ENCODE measurements at regions not wholly inside any gene's neighbourhood (a gene's known extent, or its start where the extent isn't known, plus 50 kb on each side); places are given as distances from the start of the nearest gene placed in this dataset.

DNA sequence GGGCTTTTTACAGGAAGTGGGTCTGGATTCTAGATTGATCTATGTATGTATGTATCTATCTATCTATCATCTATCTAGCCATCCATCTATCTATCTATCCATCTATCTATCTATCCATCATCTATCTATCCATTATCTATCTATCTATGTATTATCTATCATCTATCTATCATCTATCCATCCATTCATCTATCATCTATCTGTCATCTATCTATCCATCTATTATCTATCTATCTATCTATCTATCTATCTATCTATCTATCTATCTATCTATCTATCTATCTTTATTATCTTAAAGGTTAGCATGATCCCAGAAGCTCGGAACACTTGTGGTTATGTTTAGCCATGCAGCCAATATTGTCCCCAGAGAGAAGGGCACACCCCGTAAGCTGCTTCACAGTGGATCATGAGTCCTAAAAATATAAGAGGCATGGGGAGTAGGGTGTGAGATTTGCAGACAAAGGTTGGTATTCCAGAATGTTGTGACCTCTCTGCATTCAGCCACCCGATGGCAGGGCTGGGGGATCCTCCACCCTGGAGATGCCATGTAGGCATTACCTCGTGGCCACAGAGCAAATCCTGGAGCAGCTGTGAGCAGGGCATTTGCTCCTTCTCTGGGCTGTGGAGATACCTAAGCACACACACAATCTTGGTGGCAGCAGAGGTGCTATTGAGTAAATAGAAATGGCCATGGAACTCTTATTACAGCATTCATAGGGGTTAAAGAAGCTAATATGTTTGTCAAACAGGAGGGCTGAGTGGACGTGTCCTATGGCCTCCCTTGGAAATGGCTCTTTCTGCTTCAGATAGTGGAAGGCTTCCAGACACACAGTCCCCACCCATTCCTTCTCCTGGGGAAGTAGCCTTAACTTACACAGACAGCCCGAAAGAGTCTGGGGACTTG, 310.0 kb upstream of the TSHZ3 start:
- DNase-seq (ENCODE audit: low read depth, low spot score) = no peak

DNA sequence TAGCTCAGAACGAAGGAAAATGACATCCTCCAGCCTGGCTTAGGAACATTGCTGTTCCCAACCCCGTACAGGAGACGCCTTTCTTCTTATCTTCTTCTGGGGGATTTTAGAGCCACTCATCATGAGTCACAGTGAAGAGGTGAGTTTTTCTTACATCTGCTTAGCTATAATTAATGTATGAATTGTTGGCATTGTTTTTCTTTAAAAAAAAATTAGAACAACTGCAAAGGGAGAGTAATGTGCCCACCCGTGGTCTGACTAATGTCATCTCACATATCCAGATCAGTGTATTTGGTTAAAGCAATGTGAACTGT, 310.6 kb upstream of the TSHZ3 start:
- no peak for DNase-seq (ENCODE audit: low read depth, low spot score)

DNA sequence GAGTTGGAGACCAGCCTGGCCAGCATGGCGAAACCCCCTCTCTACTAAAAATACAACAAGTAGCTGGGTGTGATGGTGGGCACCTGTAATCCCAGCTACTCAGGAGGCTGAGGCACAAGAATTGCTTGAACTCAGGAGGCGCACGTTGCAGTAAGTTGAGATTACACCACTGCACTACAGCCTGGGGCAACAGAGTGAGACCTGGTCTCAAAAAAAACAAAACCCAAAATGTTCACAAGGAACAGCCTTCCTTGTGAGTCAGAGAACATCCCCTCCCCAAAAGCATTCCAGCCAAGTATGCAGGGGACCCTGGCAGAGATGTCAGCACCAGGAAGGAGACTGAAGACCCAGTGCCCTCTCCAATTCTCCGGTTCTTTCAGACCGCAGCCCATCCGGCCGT, 314.9 kb upstream of the TSHZ3 start:
- no peak for DNase-seq (ENCODE audit: low read depth, low spot score)

DNA sequence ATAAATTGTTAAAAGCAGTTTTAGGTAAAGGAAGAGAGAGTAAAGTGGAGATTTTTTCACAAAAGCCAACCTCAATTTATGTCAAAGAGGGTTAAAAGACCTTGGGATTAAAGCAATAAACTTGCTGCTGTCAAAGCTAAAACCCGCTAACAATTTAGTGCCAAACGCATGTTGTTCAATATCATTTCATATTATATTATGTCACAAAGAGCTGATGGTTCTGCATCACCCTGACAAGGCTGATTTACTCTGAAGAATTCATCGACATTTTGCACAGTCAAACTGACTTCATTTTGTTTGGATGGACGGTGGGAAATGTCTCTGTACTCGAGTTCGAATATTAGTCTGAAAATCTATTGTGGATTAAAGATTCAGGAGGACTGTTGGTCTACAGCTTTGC, 315.8 kb upstream of the TSHZ3 start:
- DNase-seq (ENCODE audit: low read depth, low spot score) = no peak

DNA sequence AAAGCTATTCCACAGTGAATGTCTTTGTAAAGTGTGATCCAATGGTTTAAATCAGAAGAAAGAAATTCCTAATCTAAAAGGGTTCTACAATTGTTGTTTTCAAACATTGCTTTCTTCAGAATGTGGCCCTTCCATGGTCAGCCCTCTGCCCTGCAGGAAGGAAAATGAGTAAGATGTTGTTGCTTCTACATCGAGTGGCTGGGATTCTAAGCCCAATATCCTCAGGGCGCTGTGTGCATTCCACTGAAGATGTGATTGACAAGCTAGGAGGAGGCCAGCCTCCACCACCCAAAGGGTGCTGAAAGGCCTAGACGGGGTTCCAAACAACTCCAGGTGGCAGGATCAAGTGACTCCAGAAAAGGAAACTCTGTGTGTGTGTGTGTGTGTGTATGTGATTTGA, 316.9 kb upstream of the TSHZ3 start:
- no peak for DNase-seq (ENCODE audit: low read depth, low spot score)

DNA sequence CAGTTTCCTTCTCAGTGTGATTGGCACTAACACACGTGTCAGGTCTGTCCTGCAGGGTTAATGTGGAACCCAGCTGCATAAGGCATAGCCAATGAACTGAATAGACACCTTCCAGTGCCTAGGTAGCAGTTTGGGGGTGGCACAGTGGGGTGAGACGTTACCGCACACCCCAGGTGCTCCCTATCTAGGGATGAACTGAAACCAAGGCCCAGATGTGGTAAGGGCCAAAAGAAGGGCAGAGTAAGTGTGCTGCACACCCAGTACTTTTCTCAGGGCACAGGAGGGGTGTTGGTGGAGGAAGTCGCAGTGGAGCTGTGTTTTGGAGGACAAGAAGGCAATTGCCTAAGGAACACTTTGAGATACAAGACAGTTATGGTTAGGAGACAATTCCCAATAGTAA, 317.9 kb upstream of the TSHZ3 start:
- DNase-seq (ENCODE audit: low read depth, low spot score) = no peak

DNA sequence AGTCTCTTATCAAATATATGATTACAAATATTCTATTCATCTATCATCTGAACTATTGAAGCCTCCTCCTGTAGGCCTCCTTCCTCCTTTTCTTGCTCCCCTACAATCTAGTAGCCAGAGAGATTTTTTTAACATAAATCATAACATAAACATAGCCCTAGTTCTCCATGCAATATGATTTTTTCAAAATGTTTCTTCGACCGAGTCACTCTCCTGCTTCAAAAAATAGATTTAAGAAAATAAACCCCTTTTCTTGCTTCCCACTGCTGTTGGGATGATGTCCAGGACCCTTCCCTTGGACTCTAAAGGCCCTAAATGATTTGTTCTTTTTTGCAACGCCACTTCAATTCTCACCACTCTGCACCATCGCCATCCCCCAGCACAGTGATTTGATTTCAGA, 319.7 kb upstream of the TSHZ3 start:
- no peak for DNase-seq (ENCODE audit: low read depth, low spot score)

DNA sequence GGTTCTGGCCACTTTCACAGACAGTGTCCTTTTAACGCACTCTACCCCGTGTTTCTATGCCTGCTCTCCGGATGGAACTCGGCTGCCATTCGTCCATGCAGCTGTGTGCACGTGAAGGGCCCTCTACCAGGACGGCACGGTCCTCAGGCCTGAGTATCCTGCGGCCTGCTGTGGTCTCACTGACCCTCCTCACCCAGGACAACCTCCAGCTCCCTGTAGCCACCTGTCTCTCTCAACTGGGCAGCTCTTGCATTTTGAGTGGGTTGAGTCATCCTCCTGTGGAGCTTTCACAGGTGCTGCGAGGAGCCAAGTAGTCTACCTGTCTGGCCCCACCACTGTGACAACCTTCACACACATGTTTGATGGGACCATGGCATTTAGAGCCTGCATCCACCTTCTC, 321.7 kb upstream of the TSHZ3 start:
- DNase-seq (ENCODE audit: low read depth, low spot score) = no peak

DNA sequence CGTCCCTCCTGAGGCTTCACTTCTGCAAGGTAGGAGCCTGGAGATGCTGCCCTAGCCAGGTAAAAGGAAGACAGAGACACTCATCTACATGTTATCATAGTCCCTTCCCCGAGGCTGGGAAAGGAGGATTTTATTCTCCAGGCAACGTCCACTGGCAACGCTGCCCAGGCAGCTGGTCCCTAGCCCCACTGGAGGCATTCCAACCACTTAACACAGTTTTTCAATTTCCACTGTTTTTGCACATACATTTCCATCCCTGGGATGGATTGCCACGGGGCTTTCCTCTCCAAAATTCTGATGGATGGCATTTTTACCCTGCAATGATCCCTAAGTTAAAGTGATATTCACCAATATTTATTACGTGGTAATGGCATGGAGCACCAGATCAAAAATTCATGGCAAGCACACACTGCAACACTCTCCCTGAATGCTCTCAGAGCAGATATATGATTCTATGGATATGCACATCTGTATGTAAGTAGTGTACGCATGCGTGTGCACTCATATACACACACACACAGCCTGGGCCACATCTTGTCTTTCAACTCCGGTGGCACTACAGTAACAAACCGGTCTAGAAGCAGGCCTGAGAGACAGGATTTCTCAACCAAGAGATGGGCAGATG, 322.3 kb upstream of the TSHZ3 start:
- no peak for DNase-seq (ENCODE audit: low read depth, low spot score)

DNA sequence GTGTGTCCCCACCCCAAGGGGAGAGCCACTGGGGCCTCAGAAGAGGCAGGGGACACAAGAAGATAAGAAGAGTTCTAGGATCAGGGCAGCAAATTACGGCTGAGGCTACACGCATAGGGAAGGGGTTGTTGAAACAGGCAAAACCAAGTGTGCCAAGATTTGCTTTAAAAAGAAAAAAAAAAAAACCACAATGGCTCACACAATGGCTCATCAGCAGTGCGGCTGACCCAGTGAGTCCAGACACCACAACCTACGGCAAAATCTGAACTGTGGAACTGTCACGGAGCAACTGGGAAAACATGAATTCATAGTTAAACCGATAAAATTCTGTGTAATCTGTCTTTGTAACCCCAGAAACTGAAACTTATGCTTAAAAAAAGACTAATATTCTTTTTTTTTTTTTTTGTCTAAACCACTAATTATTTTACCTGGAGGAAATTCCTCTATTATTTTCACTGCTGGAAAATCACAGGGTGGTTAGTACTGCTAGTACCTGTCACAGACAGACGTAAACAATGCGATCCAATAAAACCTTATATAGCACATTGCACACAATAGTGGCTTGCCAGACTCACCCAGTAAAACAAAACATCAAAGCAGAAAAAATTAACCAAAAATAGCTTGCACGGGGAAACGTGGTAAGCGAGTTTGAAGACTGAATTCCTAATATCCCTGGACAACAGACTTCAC, 325.4 kb upstream of the TSHZ3 start:
- no peak for DNase-seq (ENCODE audit: low read depth, low spot score)

DNA sequence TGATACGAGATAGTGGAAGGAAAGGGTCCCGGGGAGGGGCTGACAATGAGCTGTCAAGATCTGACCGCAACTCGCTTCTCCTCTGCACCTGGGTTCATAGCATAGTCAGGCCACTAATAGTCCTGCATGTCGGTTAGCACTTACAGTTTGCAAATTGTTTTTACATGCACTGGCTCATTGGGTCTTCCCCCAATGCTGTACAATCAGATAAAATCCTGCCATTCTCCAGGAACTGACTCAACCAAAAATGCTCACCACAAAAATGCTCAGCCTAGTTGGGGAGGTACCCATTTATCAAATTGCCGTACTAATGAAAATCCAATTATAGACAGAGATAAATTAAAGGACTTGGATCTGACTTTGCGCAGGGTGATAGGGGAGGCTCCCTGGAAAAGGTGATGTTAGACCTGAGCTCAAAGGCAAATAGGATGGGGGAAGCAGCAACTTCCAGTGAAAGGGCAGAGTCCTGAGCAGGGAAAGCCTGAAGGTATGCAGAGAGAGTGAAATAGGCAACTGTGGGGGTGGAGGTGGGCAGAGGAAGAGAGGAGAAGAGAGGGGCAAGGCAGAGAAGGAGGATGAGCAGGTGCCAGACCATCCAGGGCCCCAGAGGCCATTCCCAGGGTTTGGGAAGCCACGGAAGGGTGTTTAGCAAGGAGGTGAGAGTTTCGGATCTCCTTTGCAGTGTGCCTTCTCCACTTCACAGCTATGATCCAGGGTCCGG, 326.1 kb upstream of the TSHZ3 start:
- DNase-seq (ENCODE audit: low read depth, low spot score) = no peak

DNA sequence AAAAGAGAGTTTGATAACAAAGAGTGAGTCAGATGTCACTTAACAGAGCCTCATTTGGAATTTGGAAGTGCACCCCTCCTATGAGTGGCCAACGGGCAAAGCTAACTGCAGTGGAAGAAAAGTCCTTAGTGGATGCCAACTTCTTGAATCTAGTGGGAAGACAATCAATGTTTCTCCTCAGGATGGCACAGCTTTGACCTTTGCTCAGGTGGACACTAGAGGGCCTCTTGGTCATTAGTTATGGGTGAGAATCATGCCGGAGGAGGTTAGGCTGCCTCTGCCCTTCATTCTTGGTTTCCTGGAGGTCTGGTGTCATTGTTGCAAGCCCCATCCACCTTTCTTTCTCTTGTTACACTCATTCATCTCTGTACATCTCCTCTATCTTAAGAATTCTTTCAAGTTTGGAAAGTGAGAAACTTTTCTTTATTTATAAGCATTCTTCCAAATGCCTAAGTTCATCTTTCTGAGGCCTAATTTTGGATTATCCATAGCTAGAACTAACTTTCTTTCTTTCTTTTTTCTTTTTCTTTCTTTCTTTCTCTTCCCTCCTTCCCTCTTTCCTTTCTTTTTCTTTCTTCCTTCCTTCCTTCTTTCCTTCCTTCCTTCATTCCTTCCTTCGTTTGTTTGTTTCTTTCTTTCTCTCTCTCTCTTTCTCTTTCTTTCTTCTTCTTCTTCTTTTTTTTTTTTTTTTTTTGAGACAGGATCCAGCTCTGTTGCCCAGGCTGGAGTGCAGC, 327.2 kb upstream of the TSHZ3 start:
- DNase-seq (ENCODE audit: low read depth, low spot score) = no peak

DNA sequence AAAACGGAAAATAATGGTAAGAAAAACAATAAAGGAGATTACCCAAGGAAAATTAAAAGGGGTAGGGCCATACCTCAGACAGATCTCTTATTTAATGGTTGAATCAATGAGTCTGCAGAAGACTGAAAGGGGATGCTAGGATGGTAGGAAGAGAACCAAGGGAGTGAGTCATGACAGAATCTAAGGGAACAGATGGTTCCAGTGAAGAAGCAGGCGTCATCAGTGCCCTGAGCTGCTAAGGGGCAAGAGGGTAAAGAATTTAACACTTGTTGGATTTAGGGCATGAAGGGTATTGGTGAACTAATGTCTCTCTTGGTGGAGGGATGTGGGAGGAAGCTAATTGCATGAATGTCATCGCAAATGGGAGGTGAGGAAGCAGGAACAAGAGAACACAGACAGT, 329.2 kb upstream of the TSHZ3 start:
- DNase-seq (ENCODE audit: low read depth, low spot score) = no peak

DNA sequence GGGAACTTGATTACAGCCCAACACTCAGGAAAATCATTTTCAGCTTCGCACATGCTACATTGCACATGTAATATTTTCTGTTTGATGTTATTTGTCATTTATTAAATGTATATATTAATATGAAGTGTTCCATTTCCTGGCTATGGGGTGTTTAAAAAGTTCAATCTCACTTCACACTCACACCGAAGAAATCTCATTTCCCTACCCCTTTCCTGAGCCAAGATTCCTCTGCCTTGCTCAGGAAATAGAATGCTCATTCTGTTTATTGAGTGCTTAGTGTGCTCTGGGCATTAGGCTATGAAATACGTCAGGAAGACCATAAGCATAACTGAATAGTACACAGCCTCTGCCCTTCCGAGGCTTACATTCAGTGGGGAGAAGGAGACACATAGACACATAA, 331.9 kb upstream of the TSHZ3 start:
- no peak for DNase-seq (ENCODE audit: low read depth, low spot score)

DNA sequence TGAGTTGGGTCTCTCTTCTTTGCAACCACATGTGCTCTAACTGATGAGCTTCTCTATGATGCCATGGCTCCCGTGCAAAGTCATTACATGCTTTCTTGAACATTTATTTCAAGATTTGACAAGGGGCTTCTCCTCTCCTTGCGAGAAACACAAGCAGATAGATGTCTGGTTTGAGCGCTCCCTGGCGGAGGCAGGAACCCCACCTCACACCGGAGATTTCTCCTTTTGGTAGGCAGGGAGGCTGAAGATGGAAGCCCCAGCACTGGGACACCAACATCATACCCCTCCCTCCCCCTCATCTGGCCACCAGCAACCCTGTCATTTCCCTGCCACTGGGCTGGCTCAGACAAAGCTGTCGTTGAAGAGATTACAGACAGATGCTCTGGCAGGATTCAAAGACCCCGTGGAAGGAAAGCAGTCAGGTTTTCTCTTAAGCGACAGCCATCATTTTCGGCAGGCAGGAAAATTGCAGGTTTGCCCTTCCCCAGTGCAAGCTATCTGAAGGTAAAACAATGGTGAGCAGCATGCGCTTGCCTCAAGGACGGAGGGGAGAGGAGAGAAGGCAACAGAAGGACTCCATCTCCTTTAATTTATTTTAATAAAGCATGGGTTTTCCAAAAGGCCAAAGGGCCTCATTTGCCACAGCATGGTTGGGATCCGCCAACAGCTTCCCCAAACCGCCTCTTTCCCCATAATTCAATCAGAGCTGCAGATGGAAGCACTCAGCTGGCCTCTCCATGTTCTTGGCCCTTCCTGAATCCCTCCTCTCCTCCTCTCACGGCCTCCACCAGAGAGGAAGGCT, 344.1 kb upstream of the TSHZ3 start:
- no peak for DNase-seq (ENCODE audit: low read depth, low spot score)

DNA sequence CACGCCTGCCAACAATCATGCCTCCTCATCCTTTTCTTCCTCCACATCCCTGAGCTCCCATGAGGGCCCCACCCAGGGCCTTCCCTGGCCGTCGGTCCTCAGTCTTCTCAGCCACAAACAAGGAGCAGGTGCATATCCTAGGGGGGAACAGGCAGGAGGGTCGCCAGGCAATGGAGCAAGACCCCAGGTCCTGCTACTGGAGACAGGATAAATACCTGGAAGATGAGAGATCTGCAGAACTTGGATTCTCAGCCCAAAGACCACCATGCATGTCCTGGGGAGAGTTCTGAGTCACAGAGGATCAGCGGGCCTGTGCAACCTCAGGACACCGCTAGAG, 344.7 kb upstream of the TSHZ3 start:
- no peak for DNase-seq (ENCODE audit: low read depth, low spot score)

DNA sequence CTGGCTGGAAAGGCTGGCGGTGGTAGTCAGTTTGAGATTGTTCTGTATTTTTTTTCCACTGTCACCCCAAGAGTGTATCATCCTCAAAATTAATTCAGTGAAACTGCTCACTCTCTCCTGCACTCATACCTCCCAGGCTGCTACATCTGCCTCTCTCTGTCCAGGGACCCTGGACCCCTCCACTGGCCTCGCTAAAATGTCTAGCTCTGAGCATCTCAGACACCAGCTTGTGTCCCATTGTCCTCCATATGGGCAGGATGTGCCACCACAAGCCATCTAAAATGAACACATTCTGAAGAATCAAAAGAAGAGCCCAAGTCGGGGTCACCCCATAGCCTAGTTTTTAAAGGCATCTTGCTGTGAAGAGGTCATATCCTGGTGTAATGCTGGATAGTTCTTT, 345.5 kb upstream of the TSHZ3 start:
- no peak for DNase-seq (ENCODE audit: low read depth, low spot score)

DNA sequence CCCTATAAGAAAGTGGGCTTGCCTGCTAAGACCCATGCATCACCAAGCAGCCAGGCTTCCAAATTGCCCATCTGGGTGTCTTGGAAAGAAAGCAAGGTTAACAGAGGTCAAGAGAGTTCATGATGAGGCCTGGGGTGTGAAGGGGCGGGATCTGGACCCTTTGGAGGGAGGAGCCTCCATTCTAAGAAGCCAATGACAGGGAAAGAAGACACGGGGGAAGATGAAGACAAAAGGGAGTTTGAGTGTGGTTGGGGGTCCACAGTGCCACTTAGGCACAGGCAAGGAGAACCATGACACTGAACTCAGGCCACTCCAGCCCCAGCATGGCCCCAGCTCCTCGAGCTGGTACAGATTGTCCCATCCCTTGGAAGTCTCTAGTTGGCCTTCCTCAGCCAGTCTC, 350.2 kb upstream of the TSHZ3 start:
- no peak for DNase-seq (ENCODE audit: low read depth, low spot score)

DNA sequence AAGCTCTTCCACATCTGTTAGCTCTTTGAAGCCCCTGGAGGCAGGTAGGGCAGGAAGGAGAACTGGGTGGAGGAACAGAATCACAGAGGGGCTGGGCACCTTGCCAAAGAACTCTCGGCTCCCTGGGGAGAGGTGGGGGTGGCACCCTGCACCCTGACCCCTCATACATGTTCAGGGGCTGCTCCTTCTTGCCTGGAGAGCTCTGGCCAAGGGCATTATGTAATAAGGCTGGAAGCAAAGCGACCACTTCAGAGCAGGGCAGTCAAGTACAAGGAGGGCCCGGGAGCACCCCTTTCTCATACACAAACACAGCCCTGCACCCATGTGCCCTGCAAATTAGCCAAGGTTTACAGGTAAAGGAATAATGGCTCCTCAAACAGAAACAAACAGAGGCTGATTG, 351.9 kb upstream of the TSHZ3 start:
- DNase-seq (ENCODE audit: low read depth, low spot score) = no peak

DNA sequence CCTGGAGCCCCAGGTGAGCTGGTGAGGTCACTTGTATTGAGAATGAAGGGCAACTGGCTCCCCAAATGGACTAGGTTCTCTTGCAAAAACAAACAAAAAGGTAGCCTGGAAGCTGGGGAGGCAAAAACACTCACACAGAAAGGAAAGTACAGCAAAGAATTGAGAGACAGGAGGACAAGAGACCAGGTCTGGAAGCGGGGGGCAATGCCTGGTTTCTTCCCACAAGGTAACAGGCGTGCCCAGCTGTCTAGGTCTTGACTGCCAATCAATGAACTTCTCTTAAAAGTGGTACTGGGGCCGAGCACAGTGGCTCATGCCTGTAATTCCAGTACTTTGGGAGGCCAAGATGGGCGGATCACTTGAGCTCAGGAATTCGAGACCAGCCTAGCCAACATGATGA, 356.4 kb upstream of the TSHZ3 start:
- DNase-seq (ENCODE audit: low read depth, low spot score) = no peak

DNA sequence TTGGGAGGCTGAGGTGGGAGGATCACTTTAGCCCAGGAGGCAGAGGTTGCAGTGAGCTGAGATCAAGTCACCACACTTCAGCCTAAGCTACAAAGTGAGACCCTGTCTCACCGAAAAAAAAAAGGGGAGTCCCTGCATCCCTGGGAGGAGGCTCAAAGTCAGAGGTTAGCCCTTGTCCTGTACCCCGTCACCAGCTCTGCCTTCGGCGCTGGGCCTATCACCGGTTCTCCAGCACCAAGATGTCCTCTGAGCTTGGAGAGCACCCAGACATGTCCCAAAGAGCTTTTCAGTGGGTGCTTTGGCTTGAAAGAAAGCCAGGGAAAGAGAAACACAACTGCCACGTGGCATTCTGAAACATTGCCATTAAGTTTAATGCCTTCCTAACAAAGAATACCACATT, 356.9 kb upstream of the TSHZ3 start:
- DNase-seq (ENCODE audit: low read depth, low spot score) = no peak
